ENCODE measurements at regions not wholly inside any gene's neighbourhood (a gene's known extent, or its start where the extent isn't known, plus 50 kb on each side); places are given as distances from the start of the nearest gene placed in this dataset.

DNA sequence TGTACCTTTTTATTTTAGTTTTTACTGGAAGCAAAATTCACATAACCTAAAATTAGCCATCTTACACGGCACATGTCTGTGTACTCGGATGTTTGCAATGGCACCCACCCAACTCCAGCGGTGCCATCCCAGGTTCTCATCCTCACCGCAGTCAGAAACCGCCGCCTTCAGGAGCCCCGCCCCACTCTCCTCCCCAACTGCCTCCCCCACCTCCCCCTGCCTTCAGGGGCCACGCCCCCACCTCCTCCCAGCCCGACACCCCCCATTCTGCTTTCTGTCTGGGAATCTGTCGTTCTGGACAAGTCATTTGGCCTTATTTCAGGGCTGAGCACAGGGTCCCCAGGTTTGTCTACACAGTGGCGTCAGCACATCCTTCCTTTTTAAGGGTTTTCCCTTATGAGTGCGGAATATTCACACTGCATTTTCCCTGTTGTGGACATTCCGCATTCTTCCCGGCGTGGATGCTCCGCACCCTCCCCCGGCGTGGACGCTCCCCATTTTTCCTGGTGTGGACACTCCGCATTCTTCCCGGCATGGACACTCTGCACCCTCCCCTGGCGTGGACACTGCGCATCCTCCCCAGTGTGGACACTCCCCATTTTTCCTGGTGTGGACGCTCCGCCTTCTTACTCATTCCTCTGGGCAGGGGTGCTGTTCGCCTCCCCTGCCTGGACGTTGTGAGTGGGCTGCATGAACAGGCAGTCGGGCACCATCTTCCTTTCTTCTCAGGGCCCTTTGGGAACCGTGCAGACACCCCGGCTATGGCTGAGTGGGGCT is 135.4 kb upstream of the NKX1-1 start:
- DNase-seq (ENCODE audit: low read depth in 2 of 2) = peak in 1 of 2 donors; percentile 17
- no peak for TF ChIP-seq CTCF (IDR thresholded peaks at IDR 0.05; ENCODE audit: low read depth, low read length)

GRCh38 chr4:1540601-1541375 is 134.5 kb upstream of the NKX1-1 start:
- H3K4me3 ChIP-seq (replicated peaks in 1 of 2; ENCODE audit: low read depth in 2 of 2, low read length in 2 of 2) = no peak overlapping the region
- no peak for TF ChIP-seq CTCF (IDR thresholded peaks at IDR 0.05; ENCODE audit: low read depth, low read length)
- DNase-seq (ENCODE audit: low read depth in 2 of 2) = peak in 1 of 2 donors; percentile 8

More for the DNA sequence above, 135.4 kb upstream of the NKX1-1 start:
- no peak overlapping the region for H3K4me3 ChIP-seq (replicated peaks in 1 of 2; ENCODE audit: low read depth in 2 of 2, low read length in 2 of 2)

- TF ChIP-seq CTCF (IDR thresholded peaks at IDR 0.05; ENCODE audit: low read depth, low read length) = no peak
- no peak overlapping the region for H3K4me3 ChIP-seq (replicated peaks in 1 of 2; ENCODE audit: low read depth in 2 of 2, low read length in 2 of 2)
- DNase-seq (ENCODE audit: low read depth in 2 of 2) = no peak
Observed at GRCh38 chr4:1539859-1540600, 133.8 kb upstream of the NKX1-1 start.

DNA sequence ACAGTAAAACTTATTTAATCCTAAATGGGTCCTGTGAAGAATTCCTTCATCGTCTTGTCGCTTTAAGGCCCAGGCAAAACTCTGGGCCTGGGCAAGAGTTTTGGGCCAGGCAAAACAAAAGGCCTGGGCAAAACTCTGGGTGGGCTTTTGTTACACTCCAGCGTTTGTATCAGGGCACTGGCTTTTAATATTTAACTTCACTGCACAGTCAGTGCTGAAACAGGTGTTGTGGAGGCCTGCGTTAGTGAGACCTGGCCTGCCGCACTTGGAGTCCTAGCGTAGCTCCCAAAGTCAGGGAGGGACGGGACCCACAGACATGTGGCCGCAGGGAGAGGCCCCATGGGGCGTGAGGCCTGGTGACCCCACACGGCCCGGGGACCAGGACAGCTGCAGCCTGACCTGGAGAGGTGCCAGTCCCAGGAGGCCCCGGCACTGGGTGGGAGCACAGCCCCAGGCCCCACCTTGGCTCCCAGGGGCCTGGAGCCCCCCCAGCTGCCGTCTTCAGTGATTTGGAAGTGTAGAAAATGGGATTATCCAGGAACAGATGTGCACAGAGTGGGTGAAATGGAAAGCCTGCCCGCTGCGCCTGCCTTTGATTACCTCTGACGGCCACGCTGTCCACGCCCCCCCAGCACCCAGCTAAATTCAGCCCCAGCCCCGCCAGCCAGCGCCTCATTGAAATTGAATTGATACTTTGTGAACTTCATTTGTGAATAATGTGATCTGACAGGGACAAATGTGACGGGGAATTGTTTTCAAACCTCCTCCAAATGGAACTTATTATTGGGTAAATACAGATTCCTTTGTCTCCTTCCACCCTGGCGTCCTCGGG is 132.9 kb upstream of the NKX1-1 start:
- no peak for TF ChIP-seq CTCF (IDR thresholded peaks at IDR 0.05; ENCODE audit: low read depth, low read length)
- no peak overlapping the region for H3K4me3 ChIP-seq (replicated peaks in 1 of 2; ENCODE audit: low read depth in 2 of 2, low read length in 2 of 2)
- no peak for DNase-seq (ENCODE audit: low read depth in 2 of 2)

DNA sequence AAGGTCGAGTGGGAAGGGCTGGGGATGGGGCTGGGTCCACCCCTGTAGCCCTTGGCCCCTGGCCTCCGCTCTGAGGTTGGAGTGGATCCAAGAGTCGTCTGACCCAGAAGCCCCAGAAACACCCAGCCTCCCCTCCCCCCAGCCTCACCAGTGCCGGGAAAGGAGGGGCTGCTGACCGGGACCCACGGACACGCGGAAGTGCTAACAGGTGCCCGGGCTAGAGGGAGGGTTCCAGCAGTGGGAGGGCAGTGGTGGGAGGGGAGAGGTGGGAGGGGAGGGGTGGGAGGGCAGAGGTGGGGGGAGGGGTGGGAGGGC is 131.8 kb upstream of the NKX1-1 start:
- no peak overlapping the region for H3K4me3 ChIP-seq (replicated peaks in 1 of 2; ENCODE audit: low read depth in 2 of 2, low read length in 2 of 2)
- TF ChIP-seq CTCF (IDR thresholded peaks at IDR 0.05; ENCODE audit: low read depth, low read length) = no peak
- no peak for DNase-seq (ENCODE audit: low read depth in 2 of 2)

DNA sequence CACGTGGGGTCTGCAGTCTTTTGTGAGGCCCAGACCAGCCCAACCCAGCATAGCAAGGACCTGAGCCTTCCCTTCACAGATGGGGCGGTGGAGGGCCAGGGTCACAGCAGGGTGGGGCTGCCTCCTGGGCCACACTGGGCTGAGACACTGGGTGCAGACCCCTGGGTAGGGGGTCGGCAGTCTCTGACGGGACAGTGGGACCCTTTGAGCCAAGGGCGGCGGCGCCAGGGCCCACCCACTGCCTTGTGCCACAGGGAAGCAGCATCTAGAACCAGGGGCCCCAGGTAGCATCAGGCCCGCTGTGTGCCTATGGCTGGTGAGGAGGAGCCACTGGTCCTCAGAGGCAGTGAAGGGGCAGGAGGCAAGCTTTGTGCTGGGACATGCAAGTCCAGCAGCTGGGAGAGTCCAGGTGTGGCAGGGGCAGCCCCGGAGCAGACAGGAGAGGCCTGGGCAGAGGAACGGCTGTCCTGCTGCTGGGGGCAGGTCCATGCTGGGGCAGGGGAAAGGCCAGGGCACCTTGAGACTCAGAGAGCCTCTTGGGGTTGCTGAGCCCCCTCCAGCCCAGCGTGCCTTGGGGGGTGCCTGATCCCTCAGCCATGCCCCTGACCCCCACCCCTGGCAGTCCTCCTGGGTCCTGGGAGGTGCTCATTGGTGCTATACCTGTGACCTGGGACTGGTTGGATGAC is 131.3 kb upstream of the NKX1-1 start:
- TF ChIP-seq CTCF (IDR thresholded peaks at IDR 0.05; ENCODE audit: low read depth, low read length) = no peak
- H3K4me3 ChIP-seq (replicated peaks in 1 of 2; ENCODE audit: low read depth in 2 of 2, low read length in 2 of 2) = no peak overlapping the region
- DNase-seq (ENCODE audit: low read depth in 2 of 2) = no peak
